ENCODE measurements at regions not wholly inside any gene's neighbourhood (a gene's known extent, or its start where the extent isn't known, plus 50 kb on each side); places are given as distances from the start of the nearest gene placed in this dataset.

DNA sequence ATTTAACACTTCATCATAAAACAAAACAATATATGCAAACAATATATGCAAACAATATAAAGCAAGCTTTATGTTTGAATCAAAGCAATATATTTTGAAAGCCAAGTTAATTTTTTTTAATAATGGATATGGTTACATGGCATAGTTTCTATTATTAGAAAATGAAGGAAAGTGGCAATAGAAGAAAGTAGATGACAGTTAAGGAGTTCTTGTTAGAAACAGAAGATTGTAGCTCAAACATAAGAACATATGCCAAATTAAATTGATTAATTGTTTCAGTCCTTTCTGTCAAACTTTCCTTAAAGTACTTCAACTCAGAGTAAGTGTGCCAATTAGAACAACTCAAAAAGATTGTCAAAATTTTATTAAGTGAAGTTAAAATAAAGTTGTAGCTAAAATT is 1248.3 kb downstream of the SLC16A7 start:
- ChIA-PET RAD21 (ENCODE audit: low non-redundant PET in 1 of 2, low total read pairs in 2 of 2, uncharacterized antibody in 2 of 2, unreplicated experiment in 2 of 2) (no interaction called here), CTCF (no interaction called here), POLR2A (no interaction called here)
- ATAC-seq: no peak
- Histone ChIP-seq H2AFZ (ENCODE audit: low read depth, low read length, poor library complexity, severe bottlenecking) (no peak overlapping the region), H3K27ac (ENCODE audit: low read depth, low read length) (no peak overlapping the region), H3K4me1 (ENCODE audit: control insufficient read depth in 1 of 2, insufficient read depth in 2 of 2, low read length in 2 of 2) (no peaks in the 10 kb centered on the region), H3K36me3 (ENCODE audit: control insufficient read depth in 1 of 2, insufficient read depth in 2 of 2, low read length in 2 of 2) (no peaks in the 10 kb centered on the region), H3K4me2 (ENCODE audit: low read length) (no peak overlapping the region), H3K9me2 (ENCODE audit: insufficient read depth) (no peaks in the 10 kb centered on the region), H4K20me1 (ENCODE audit: insufficient read depth) (no peaks in the 10 kb centered on the region), H3K79me2 (ENCODE audit: insufficient read depth, low read length) (no peaks in the 10 kb centered on the region), H3K9me3 (ENCODE audit: control insufficient read depth in 1 of 2, insufficient read depth in 1 of 2, low read depth in 1 of 2, low read length in 2 of 2) (no peaks in the 10 kb centered on the region), H3K9ac (ENCODE audit: low read length) (no peak overlapping the region), H3K4me3 (replicated peaks in 1 of 2; ENCODE audit: low read depth in 1 of 2, low read length in 2 of 2) (no peak overlapping the region), H3K27me3 (ENCODE audit: insufficient read depth, low read length) (no peaks in the 10 kb centered on the region)
- BruUV-seq (replicated peaks): no TSS peak
- TF ChIP-seq SP1 (IDR thresholded peaks at IDR 0.05; ENCODE audit: low read depth): no peak
- intact Hi-C loops (cut with micrococcal nuclease): no loop called here
- no peak for DNase-seq (ENCODE audit: low read depth, low spot score)

GRCh38 chr12:60844875-60845274 is 1249.0 kb downstream of the SLC16A7 start:
- no peak overlapping the region for H3K27ac ChIP-seq (ENCODE audit: low read depth, low read length)
- RAD21 ChIA-PET (ENCODE audit: low non-redundant PET in 1 of 2, low total read pairs in 2 of 2, uncharacterized antibody in 2 of 2, unreplicated experiment in 2 of 2): no interaction called here
- TF ChIP-seq REST (IDR thresholded peaks at IDR 0.05; ENCODE audit: low read depth) (no peak), JUND (IDR thresholded peaks at IDR 0.05) (no peak)
- CTCF ChIA-PET: no interaction called here
- DNase-seq (ENCODE audit: low read depth, low spot score) (no peak), ATAC-seq (no peak)
- intact Hi-C loops (cut with micrococcal nuclease): no loop called here
- H2AFZ ChIP-seq (ENCODE audit: low read depth, low read length, poor library complexity, severe bottlenecking): no peak overlapping the region
- no peak overlapping the region for H3K4me3 ChIP-seq (replicated peaks in 1 of 2; ENCODE audit: low read depth in 1 of 2, low read length in 2 of 2)
- no peaks in the 10 kb centered on the region for H3K79me2 ChIP-seq (ENCODE audit: insufficient read depth, low read length)
- no peaks in the 10 kb centered on the region for H3K9me3 ChIP-seq (ENCODE audit: control insufficient read depth in 1 of 2, insufficient read depth in 1 of 2, low read depth in 1 of 2, low read length in 2 of 2)
- no peaks in the 10 kb centered on the region for H3K36me3 ChIP-seq (ENCODE audit: control insufficient read depth in 1 of 2, insufficient read depth in 2 of 2, low read length in 2 of 2)
- no peaks in the 10 kb centered on the region for H4K20me1 ChIP-seq (ENCODE audit: insufficient read depth)
- H3K9ac ChIP-seq (ENCODE audit: low read length): no peak overlapping the region
- BruUV-seq (replicated peaks): no TSS peak
- POLR2A ChIA-PET: no interaction called here
- H3K27me3 ChIP-seq (ENCODE audit: insufficient read depth, low read length): no peaks in the 10 kb centered on the region
- no peaks in the 10 kb centered on the region for H3K4me1 ChIP-seq (ENCODE audit: control insufficient read depth in 1 of 2, insufficient read depth in 2 of 2, low read length in 2 of 2)
- H3K4me2 ChIP-seq (ENCODE audit: low read length): no peak overlapping the region
- H3K9me2 ChIP-seq (ENCODE audit: insufficient read depth): no peaks in the 10 kb centered on the region
